ENCODE measurements at regions not wholly inside any gene's neighbourhood (a gene's known extent, or its start where the extent isn't known, plus 50 kb on each side); places are given as distances from the start of the nearest gene placed in this dataset.
A peak's percentile ranks its signal among the peaks of the same experiment; 100 is the strongest.

DNA sequence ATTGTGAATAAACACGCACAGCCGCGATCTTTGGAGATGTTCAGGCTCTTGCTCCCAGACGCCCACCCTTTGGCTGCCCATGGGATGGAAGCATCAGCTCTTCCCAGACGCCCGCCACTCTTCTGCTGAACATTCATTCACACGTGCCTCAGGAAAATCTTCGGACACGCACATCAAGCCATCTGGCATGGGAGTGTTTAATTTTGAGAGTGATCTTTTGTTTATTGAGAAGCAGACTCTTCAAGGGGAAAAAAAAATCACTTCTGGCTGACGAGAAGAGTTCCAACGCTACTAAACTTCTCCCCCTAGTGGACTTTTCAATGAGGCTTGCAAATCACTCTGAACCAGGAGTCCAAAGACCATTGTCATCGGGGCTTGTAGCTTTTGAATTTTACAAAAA, 62.0 kb upstream of the NUDT7 start:
- TF ChIP-seq, protein P1, sequence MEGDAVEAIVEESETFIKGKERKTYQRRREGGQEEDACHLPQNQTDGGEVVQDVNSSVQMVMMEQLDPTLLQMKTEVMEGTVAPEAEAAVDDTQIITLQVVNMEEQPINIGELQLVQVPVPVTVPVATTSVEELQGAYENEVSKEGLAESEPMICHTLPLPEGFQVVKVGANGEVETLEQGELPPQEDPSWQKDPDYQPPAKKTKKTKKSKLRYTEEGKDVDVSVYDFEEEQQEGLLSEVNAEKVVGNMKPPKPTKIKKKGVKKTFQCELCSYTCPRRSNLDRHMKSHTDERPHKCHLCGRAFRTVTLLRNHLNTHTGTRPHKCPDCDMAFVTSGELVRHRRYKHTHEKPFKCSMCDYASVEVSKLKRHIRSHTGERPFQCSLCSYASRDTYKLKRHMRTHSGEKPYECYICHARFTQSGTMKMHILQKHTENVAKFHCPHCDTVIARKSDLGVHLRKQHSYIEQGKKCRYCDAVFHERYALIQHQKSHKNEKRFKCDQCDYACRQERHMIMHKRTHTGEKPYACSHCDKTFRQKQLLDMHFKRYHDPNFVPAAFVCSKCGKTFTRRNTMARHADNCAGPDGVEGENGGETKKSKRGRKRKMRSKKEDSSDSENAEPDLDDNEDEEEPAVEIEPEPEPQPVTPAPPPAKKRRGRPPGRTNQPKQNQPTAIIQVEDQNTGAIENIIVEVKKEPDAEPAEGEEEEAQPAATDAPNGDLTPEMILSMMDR (IDR thresholded peaks at IDR 0.05; ENCODE audit: low read length), result peak; percentile 39; the same call in 1 of the 2 replicates
- no peak for TF ChIP-seq EZH2 (IDR thresholded peaks at IDR 0.05; ENCODE audit: borderline replicate concordance, low read length)
